ENCODE measurements at regions not wholly inside any gene's neighbourhood (a gene's known extent, or its start where the extent isn't known, plus 50 kb on each side); places are given as distances from the start of the nearest gene placed in this dataset.

DNA sequence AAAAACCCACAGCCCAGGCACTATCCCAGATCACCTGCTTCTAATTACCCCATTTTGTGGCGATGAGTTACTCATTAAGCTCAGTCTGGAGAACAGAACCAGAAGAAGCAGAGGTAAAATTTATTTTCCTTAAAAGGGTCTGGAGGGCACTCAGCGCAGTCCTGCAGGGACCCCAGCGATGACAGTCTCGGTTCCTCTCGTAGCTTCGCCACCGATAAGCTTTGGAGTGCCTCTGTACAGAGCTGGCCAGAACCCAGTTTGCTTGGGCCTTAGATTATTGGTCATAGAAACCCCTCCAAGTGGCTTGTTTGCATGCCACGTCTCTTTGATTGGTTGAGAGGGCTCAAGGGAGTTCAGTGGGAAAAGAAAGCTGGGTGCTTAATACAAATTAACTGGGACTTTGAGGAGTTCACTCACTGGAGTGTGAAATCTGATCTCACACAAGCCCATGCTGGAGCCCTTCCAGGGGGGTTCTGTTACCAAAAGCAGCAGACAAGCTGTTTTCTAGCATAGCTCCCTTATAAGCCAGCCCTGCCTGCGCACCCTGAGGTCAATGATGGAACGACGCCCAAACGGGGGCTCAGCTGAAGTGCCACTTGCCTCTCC lies 158.5 kb upstream of the ARID1B start:
- no peak overlapping the region for H3K4me3 Mint-ChIP-seq
- DNase-seq (no peak), ATAC-seq (no peak)
- H3K27me3 Mint-ChIP-seq, result no peaks in the 10 kb centered on the region
- intact Hi-C loops (cut with DNase I, micrococcal nuclease), result no loop called here
- no peaks in the 10 kb centered on the region for H3K4me1 Mint-ChIP-seq
- ChIA-PET CTCF (no interaction called here), POLR2A (no interaction called here)
- H3K27ac Mint-ChIP-seq, result no peak overlapping the region
- H3K9me3 Mint-ChIP-seq (ENCODE audit: low read depth), result peaks cover 3% of the 10 kb centered on the region
- no peaks in the 10 kb centered on the region for H3K36me3 Mint-ChIP-seq (ENCODE audit: low read depth)

DNA sequence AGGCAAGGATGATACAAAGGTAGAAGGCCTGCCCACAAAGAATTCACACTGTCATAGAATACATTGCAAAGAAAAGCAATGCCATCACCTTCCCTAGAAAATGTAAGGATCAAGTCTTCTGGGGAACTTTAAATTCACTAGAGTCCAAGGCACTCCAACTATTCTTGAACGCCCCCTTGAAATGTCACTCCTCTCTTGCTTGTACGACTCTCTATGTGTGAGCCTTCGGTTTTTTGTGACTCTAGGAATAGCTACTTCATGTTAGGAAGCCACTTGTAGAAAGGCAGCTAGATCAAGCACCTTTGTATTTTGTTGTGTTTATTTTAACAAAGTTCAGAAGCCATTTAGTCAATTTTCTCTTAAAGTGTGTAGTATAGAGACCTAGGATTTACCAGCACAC lies 159.2 kb upstream of the ARID1B start:
- DNase-seq, result no peak
- ChIA-PET CTCF (interaction anchor here (0.6 kb wide), 1 partner anchor 67 kb away, joined by 4 read pairs; no protein-coding TSS in a partner anchor), POLR2A (no interaction called here)
- Mint-ChIP-seq H3K4me1 (no peaks in the 10 kb centered on the region), H3K36me3 (ENCODE audit: low read depth) (no peaks in the 10 kb centered on the region), H3K4me3 (no peak overlapping the region), H3K27ac (no peak overlapping the region), H3K27me3 (no peaks in the 10 kb centered on the region), H3K9me3 (ENCODE audit: low read depth) (peaks cover 4% of the 10 kb centered on the region)
- ATAC-seq, result no peak
- intact Hi-C loops (cut with DNase I, micrococcal nuclease), result no loop called here

DNA sequence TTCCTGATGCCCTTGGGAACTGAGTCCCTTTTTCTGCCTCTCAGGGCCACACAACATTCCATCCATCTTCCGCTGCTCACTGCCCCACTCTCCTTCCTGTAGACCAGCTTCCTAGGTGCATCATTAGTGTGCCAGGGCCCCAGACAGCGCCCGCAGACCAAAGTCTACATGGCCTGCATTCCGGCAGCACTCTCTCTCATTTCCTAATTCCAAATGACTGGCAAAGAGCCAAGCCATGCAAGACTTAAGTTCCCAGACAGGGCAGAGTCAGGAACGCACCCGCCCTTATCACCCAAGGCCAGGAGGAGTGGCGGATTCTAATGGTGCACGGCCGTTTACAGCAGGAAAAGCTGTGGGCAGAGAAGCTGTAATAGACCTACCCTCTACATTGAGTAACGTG lies 159.8 kb upstream of the ARID1B start:
- DNase-seq (no peak), ATAC-seq (no peak)
- ChIA-PET CTCF (interaction anchor here (0.6 kb wide), 1 partner anchor 66 kb away, joined by 4 read pairs; no protein-coding TSS in a partner anchor), POLR2A (no interaction called here)
- Mint-ChIP-seq H3K27me3 (no peaks in the 10 kb centered on the region), H3K4me3 (no peak overlapping the region), H3K4me1 (no peaks in the 10 kb centered on the region), H3K9me3 (ENCODE audit: low read depth) (peaks cover 10% of the 10 kb centered on the region), H3K27ac (no peak overlapping the region), H3K36me3 (ENCODE audit: low read depth) (no peaks in the 10 kb centered on the region)
- intact Hi-C loops (cut with DNase I, micrococcal nuclease), result no loop called here

DNA sequence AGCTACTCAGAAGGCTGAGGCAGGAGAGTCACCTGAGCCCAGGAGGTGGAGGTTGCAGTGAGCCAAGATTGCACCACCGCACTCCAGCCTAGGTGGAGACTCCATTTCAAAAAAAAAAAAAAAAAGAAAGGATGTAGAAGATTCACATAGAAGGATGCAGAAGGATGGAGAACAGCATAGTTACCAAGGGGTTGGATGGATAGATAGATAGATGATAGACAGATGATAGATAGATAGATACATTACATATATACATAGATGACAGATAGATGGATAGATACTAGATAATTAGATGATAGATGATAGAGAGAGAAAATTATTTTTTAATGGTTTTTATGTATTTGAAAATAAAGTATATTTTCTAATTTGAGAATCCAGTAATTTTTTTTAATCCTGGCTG lies 160.7 kb upstream of the ARID1B start:
- CTCF ChIA-PET, result interaction anchor here (0.7 kb wide), 1 partner anchor 50 kb away, joined by 3 read pairs; no protein-coding TSS in a partner anchor
- no peak overlapping the region for H3K27ac Mint-ChIP-seq
- POLR2A ChIA-PET, result no interaction called here
- no peaks in the 10 kb centered on the region for H3K27me3 Mint-ChIP-seq
- DNase-seq, result no peak
- peaks cover 17% of the 10 kb centered on the region for H3K9me3 Mint-ChIP-seq (ENCODE audit: low read depth)
- intact Hi-C loops (cut with DNase I, micrococcal nuclease), result no loop called here
- no peaks in the 10 kb centered on the region for H3K4me1 Mint-ChIP-seq
- ATAC-seq, result no peak
- no peaks in the 10 kb centered on the region for H3K36me3 Mint-ChIP-seq (ENCODE audit: low read depth)
- no peak overlapping the region for H3K4me3 Mint-ChIP-seq

DNA sequence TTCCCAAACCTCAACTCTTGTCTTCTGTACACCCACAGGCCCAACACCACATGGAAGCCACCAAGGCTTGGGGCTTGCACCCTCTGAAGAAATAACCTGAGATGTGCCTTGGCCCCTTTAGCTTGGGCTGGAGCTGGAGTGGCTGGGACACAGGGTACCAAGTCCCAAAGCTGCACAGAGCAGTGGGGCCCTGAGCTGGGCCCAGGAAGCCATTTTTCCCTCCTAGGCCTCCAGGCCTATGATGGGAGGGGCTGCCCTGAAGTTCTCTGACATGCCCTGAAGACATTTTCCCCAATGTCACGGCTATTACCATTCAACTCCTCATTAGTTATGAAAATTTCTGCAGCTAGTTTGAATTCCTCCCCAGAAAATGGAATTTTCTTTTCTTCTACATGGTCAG lies 163.2 kb upstream of the ARID1B start:
- H3K4me3 Mint-ChIP-seq, result no peak overlapping the region
- H3K27me3 Mint-ChIP-seq, result no peaks in the 10 kb centered on the region
- intact Hi-C loops (cut with DNase I, micrococcal nuclease), result no loop called here
- no peak overlapping the region for H3K27ac Mint-ChIP-seq
- POLR2A ChIA-PET, result no interaction called here
- no peaks in the 10 kb centered on the region for H3K36me3 Mint-ChIP-seq (ENCODE audit: low read depth)
- no peaks in the 10 kb centered on the region for H3K4me1 Mint-ChIP-seq
- H3K9me3 Mint-ChIP-seq (ENCODE audit: low read depth), result peaks cover 21% of the 10 kb centered on the region
- DNase-seq (no peak), ATAC-seq (no peak)
- CTCF ChIA-PET, result interaction anchor here (0.7 kb wide), 1 partner anchor 348 kb away, joined by 3 read pairs; no protein-coding TSS in a partner anchor

DNA sequence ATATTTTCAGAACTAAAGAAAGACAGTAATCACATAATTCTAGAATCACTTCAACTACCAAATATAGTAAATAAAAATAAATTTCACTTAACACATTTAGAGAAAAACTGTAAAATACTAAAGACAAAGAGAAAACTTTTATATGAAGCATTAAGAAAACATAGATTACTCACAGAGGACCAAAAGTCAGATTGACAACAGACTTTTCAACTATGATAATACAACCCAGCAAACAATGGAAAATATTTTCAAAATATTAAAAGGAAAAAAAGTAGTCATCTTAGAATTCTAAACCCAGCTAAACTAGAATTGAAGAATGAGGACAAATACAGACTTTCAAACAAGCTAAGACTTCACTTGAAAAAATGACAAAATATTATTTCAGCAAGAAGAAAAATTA lies 164.8 kb upstream of the ARID1B start:
- H3K36me3 Mint-ChIP-seq (ENCODE audit: low read depth), result no peaks in the 10 kb centered on the region
- no peaks in the 10 kb centered on the region for H3K4me1 Mint-ChIP-seq
- ATAC-seq (no peak), DNase-seq (no peak)
- intact Hi-C loops (cut with DNase I, micrococcal nuclease), result no loop called here
- H3K9me3 Mint-ChIP-seq (ENCODE audit: low read depth), result peaks cover 21% of the 10 kb centered on the region
- H3K27me3 Mint-ChIP-seq, result no peaks in the 10 kb centered on the region
- H3K27ac Mint-ChIP-seq, result no peak overlapping the region
- H3K4me3 Mint-ChIP-seq, result no peak overlapping the region
- ChIA-PET CTCF (interaction anchor here (0.7 kb wide), 1 partner anchor 31 kb away, joined by 3 read pairs; no protein-coding TSS in a partner anchor), POLR2A (no interaction called here)

DNA sequence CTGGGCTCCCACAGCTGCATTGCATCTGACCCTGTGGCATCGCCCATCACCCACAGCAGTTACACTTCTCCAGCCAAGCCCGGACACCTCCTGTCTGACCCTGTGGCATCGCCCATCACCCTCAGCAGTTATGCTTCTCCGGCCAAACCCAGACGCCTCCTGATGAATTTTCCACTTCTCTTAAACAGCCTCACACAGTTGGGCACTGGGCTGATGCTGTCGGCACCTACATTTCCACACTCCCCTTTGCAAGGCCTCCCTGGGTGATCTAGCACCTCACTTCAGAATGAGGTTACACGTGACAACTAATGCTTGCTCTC lies 175.2 kb upstream of the ARID1B start:
- H3K4me1 Mint-ChIP-seq, result no peaks in the 10 kb centered on the region
- intact Hi-C loops (cut with DNase I, micrococcal nuclease), result no loop called here
- H3K9me3 Mint-ChIP-seq (ENCODE audit: low read depth), result no peaks in the 10 kb centered on the region
- H3K36me3 Mint-ChIP-seq (ENCODE audit: low read depth), result peaks cover 2% of the 10 kb centered on the region
- ChIA-PET POLR2A (no interaction called here), CTCF (no interaction called here)
- H3K4me3 Mint-ChIP-seq, result no peak overlapping the region
- no peak for ATAC-seq
- H3K27ac Mint-ChIP-seq, result no peak overlapping the region
- H3K27me3 Mint-ChIP-seq, result peaks cover 7% of the 10 kb centered on the region
- no peak for DNase-seq

DNA sequence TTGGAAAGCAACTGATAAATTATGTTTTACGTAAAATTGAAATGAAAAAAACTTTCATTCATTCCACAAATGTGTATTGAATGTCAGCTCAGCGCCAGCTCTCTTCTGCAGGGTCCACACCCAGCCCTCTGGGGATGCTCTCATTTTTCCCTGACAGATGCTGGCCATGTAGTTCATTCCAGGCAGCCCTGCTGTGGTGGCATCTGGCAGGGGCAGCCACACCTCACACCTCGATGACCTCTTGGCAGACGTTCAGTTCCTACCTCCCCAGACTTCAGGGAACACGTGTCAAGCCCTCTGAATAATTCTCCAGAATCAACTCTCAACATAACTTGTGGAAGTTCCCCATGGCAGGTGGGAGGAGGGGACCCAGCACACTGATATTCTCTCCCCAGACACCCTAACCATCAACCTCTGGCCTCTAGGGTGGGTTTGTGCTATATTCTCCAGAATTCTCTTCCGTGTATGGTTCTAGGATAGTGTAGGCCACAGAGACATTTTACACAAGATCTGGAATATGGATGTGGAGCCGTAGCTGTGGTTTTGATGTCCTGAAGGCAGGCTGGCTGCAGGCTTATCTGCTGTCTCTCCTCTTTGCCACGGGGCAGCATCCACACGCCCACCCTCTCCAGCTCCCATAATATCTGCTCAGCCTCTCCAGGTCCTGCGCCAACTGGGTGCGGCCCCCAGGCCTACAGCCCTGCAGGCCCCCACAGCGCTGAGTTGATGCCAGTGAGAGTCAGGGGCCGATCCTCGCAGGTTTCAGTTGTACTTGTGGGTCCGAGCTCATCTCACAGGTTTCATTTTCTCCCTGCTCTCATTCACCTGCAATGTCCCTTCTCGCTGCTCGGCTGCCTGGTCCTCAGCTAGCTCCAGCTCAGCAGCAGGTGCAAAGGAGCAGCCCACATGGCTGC lies 175.8 kb upstream of the ARID1B start:
- peaks cover 2% of the 10 kb centered on the region for H3K36me3 Mint-ChIP-seq (ENCODE audit: low read depth)
- ChIA-PET CTCF (no interaction called here), POLR2A (no interaction called here)
- no peak overlapping the region for H3K27ac Mint-ChIP-seq
- intact Hi-C loops (cut with DNase I, micrococcal nuclease), result no loop called here
- peaks cover 5% of the 10 kb centered on the region for H3K27me3 Mint-ChIP-seq
- no peak for DNase-seq
- H3K4me1 Mint-ChIP-seq, result no peaks in the 10 kb centered on the region
- no peak overlapping the region for H3K4me3 Mint-ChIP-seq
- no peak for ATAC-seq
- H3K9me3 Mint-ChIP-seq (ENCODE audit: low read depth), result no peaks in the 10 kb centered on the region

DNA sequence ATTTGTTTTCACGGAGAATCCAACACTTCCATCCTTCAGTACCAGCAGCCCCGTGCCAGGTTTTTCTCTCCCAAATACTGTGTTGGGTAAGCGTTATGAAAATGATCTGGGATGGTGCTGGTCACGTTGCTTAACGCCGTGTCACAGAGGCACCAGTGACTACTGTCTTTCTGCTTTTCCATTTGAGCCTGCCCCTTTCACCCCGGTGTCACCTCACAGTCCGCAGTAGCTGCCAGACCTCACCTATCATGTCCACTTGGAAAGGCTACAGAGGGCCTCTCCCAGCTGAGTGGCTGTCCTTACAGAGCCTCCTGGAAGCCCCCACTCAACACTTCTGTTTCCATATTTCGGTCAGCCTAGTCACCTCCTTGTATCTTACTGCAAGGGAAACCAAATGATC lies 176.5 kb upstream of the ARID1B start:
- no peak for DNase-seq
- ChIA-PET CTCF (interaction anchor here (0.6 kb wide), 1 partner anchor 1270 kb away, joined by 4 read pairs; no protein-coding TSS in a partner anchor), POLR2A (no interaction called here)
- Mint-ChIP-seq H3K36me3 (ENCODE audit: low read depth) (peaks cover 2% of the 10 kb centered on the region), H3K27ac (no peak overlapping the region), H3K9me3 (ENCODE audit: low read depth) (no peaks in the 10 kb centered on the region), H3K4me3 (no peak overlapping the region), H3K27me3 (peaks cover 5% of the 10 kb centered on the region), H3K4me1 (no peaks in the 10 kb centered on the region)
- ATAC-seq, result no peak
- intact Hi-C loops (cut with DNase I, micrococcal nuclease), result no loop called here

DNA sequence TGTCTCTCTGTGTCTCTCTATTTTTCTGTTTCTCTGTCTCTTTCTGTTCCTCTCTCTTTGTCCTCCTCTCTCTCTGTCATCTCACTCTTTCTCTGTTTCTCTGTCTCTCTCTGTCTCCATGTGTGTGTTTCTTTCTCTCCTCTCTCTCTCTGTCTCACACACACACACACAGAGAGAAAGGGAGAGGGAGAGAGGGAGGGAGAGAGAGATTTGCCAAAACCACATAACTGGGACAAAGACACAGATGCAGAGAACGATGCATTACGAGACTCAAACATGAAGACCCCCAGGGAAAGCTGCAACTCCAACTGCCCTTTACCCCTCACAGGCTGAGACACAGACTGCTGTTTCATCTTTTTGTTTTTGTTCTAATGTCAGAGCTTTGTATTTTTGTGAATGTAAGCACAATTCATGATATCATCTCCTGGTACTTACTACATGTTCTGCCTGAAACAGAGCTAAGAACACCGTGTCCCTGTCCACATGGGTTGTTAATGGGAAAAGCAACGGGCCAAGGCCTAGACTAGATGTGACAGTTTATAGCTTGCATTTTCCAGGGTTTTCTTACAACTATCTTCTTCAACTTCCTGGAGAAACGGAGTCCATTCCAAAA lies 177.1 kb upstream of the ARID1B start:
- no peak overlapping the region for H3K4me3 Mint-ChIP-seq

DNA sequence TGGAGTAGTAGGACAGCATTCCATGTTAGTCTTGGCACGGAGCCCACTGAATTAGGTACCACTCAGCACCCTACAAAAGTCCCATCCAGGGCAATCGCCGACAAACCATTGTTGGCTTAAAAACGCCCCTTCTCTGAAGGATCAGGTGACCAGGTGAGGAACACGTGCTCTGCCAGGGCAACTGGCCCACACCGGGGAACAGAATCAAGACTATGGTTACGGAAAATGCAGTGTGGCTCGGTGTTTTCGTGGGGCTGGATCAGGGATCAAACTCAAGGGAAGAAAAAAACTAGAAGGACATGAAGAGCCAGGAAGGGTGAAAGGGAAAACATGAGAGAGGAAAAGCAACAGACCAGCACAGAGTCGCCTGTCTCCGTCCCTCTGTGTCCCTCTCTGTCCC lies 177.8 kb upstream of the ARID1B start:
- DNase-seq (no peak), ATAC-seq (no peak)
- intact Hi-C loops (cut with DNase I, micrococcal nuclease), result no loop called here
- Mint-ChIP-seq H3K9me3 (ENCODE audit: low read depth) (no peaks in the 10 kb centered on the region), H3K4me1 (no peaks in the 10 kb centered on the region), H3K36me3 (ENCODE audit: low read depth) (no peaks in the 10 kb centered on the region), H3K27me3 (peaks cover 5% of the 10 kb centered on the region), H3K4me3 (no peak overlapping the region), H3K27ac (no peak overlapping the region)
- CTCF ChIA-PET, result interaction anchor here (0.6 to 0.8 kb wide), 2 partner anchors 10 to 318 kb away, joined by 3 to 4 read pairs; no protein-coding TSS in a partner anchor
- POLR2A ChIA-PET, result no interaction called here

More for the DNA sequence above, 177.1 kb upstream of the ARID1B start:
- no peaks in the 10 kb centered on the region for H3K9me3 Mint-ChIP-seq (ENCODE audit: low read depth)
- POLR2A ChIA-PET, result interaction anchor here (0.6 kb wide), 1 partner anchor 188 kb away, joined by 3 read pairs; no protein-coding TSS in a partner anchor
- CTCF ChIA-PET, result interaction anchor here (0.6 kb wide), 1 partner anchor 1269 kb away, joined by 4 read pairs; no protein-coding TSS in a partner anchor
- intact Hi-C loops (cut with DNase I, micrococcal nuclease), result no loop called here
- no peaks in the 10 kb centered on the region for H3K4me1 Mint-ChIP-seq
- DNase-seq, result no peak
- ATAC-seq, result no peak
- peaks cover 2% of the 10 kb centered on the region for H3K36me3 Mint-ChIP-seq (ENCODE audit: low read depth)
- H3K27me3 Mint-ChIP-seq, result peaks cover 5% of the 10 kb centered on the region
- H3K27ac Mint-ChIP-seq, result no peak overlapping the region

DNA sequence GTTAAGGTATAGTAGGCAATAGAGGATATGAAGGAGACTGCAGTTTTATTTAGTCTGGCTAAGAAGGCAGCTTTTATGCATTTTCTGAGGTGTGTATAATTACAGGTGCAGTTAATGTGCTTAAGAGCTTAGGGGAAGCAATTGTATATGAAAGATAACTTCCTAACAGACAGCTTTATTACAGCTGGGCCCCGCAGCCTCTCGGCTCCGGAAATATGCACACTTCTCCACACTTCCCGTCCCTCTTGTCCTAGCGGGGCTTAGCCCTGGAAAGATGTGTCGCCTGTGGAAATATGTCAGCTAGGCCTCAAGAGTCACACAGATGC lies 178.4 kb upstream of the ARID1B start:
- Mint-ChIP-seq H3K9me3 (ENCODE audit: low read depth) (no peaks in the 10 kb centered on the region), H3K27me3 (peaks cover 5% of the 10 kb centered on the region), H3K27ac (no peak overlapping the region), H3K36me3 (ENCODE audit: low read depth) (no peaks in the 10 kb centered on the region), H3K4me3 (no peak overlapping the region), H3K4me1 (no peaks in the 10 kb centered on the region)
- intact Hi-C loops (cut with DNase I, micrococcal nuclease), result no loop called here
- ChIA-PET POLR2A (no interaction called here), CTCF (interaction anchor here (0.8 kb wide), 1 partner anchor 9 kb away, joined by 3 read pairs; no protein-coding TSS in a partner anchor)
- DNase-seq, result no peak
- ATAC-seq, result no peak
